ENCODE measurements at regions not wholly inside any gene's neighbourhood (a gene's known extent, or its start where the extent isn't known, plus 50 kb on each side); places are given as distances from the start of the nearest gene placed in this dataset.

GRCh38 chr14:26965490-26965889, 367.7 kb upstream of the NOVA1 start:
- Histone ChIP-seq H3K79me2 (replicated peaks; ENCODE audit: insufficient read depth, low read length) (no peaks in the 10 kb centered on the region), H3K9ac (ENCODE audit: low read length) (no peak overlapping the region), H3K27me3 (ENCODE audit: insufficient read depth, low read depth, low read length) (no peaks in the 10 kb centered on the region), H3K36me3 (ENCODE audit: insufficient read depth, low read length) (no peaks in the 10 kb centered on the region), H3K9me2 (ENCODE audit: insufficient read depth, low read length) (no peaks in the 10 kb centered on the region), H3K4me3 (ENCODE audit: low read length) (no peak overlapping the region), H3K9me3 (ENCODE audit: low read length) (no peaks in the 10 kb centered on the region), H3F3A (ENCODE audit: insufficient read depth, low read length, poor library complexity, severe bottlenecking) (no peaks in the 10 kb centered on the region), H3K4me2 (ENCODE audit: low read length) (no peak overlapping the region), H4K20me1 (ENCODE audit: insufficient read depth) (no peaks in the 10 kb centered on the region), H2AFZ (ENCODE audit: low read depth, low read length) (no peak overlapping the region), H3K27ac (ENCODE audit: low read length) (no peak overlapping the region)
- no peak for TF ChIP-seq CTCF (IDR thresholded peaks at IDR 0.05; ENCODE audit: poor library complexity, severe bottlenecking)
- no peak for TF ChIP-seq SMC3 (conservative IDR thresholded peaks at IDR 0.05; ENCODE audit: poor library complexity)
- TF ChIP-seq EP300 (conservative IDR thresholded peaks at IDR 0.05; ENCODE audit: poor library complexity, severe bottlenecking) = no peak
- TF ChIP-seq RAD21 (conservative IDR thresholded peaks at IDR 0.05) = no peak
- TF ChIP-seq EZH2 (IDR thresholded peaks at IDR 0.05; ENCODE audit: borderline replicate concordance, insufficient read depth, low read length, poor library complexity, severe bottlenecking) = no peak
- no peak for TF ChIP-seq MXI1 (conservative IDR thresholded peaks at IDR 0.05; ENCODE audit: poor library complexity, severe bottlenecking)
- TF ChIP-seq POLR2AphosphoS5 (IDR thresholded peaks at IDR 0.05) = no peak
- no peak for TF ChIP-seq REST (IDR thresholded peaks at IDR 0.05; ENCODE audit: borderline replicate concordance)
- no peak for TF ChIP-seq TAF1 (IDR thresholded peaks at IDR 0.05; ENCODE audit: low read depth)

- H3K9me2 ChIP-seq (ENCODE audit: insufficient read depth, low read length) = no peaks in the 10 kb centered on the region
- H3K9me3 ChIP-seq (ENCODE audit: low read length) = no peaks in the 10 kb centered on the region
- TF ChIP-seq REST (IDR thresholded peaks at IDR 0.05; ENCODE audit: borderline replicate concordance) (no peak), EZH2 (IDR thresholded peaks at IDR 0.05; ENCODE audit: borderline replicate concordance, insufficient read depth, low read length, poor library complexity, severe bottlenecking) (no peak), SMC3 (conservative IDR thresholded peaks at IDR 0.05; ENCODE audit: poor library complexity) (no peak), RAD21 (conservative IDR thresholded peaks at IDR 0.05) (no peak), EP300 (conservative IDR thresholded peaks at IDR 0.05; ENCODE audit: poor library complexity, severe bottlenecking) (no peak), TAF1 (IDR thresholded peaks at IDR 0.05; ENCODE audit: low read depth) (no peak), POLR2AphosphoS5 (IDR thresholded peaks at IDR 0.05) (no peak)
- H3K4me3 ChIP-seq (ENCODE audit: low read length) = no peak overlapping the region
- H2AFZ ChIP-seq (ENCODE audit: low read depth, low read length) = no peak overlapping the region
- no peak overlapping the region for H3K27ac ChIP-seq (ENCODE audit: low read length)
- H3K79me2 ChIP-seq (replicated peaks; ENCODE audit: insufficient read depth, low read length) = no peaks in the 10 kb centered on the region
- no peaks in the 10 kb centered on the region for H3K36me3 ChIP-seq (ENCODE audit: insufficient read depth, low read length)
- no peaks in the 10 kb centered on the region for H3F3A ChIP-seq (ENCODE audit: insufficient read depth, low read length, poor library complexity, severe bottlenecking)
- H3K27me3 ChIP-seq (ENCODE audit: insufficient read depth, low read depth, low read length) = no peaks in the 10 kb centered on the region
- no peak overlapping the region for H3K9ac ChIP-seq (ENCODE audit: low read length)
- no peaks in the 10 kb centered on the region for H4K20me1 ChIP-seq (ENCODE audit: insufficient read depth)
- no peak overlapping the region for H3K4me2 ChIP-seq (ENCODE audit: low read length)
Observed at GRCh38 chr14:26966908-26967307, 369.1 kb upstream of the NOVA1 start.
